ENCODE measurements at regions not wholly inside any gene's neighbourhood (a gene's known extent, or its start where the extent isn't known, plus 50 kb on each side); places are given as distances from the start of the nearest gene placed in this dataset.
"Not testable (repeated sequence)": the region's sequence is repeated elsewhere in the genome, so short reads cannot be mapped to it uniquely, and the experiment has no call there.

GRCh38 chr5:136453199-136453598 is 87.9 kb upstream of the TRPC7 start:
- Histone ChIP-seq H3K4me1 (ENCODE audit: control insufficient read depth in 2 of 2, insufficient read depth in 2 of 2, low read length in 2 of 2) (no peaks in the 10 kb centered on the region), H3K4me3 (ENCODE audit: control extremely low read depth in 1 of 5, extremely low read depth in 1 of 5, insufficient read depth in 1 of 5, low read depth in 2 of 5, low read length in 4 of 5) (no peak overlapping the region), H3K36me3 (replicated peaks in 1 of 2; ENCODE audit: control extremely low read depth in 1 of 2, control insufficient read depth in 1 of 2, extremely low read depth in 1 of 2, insufficient read depth in 2 of 2, low read length in 1 of 2) (no peaks in the 10 kb centered on the region), H2AFZ (ENCODE audit: insufficient read depth, low read depth, low read length, poor library complexity, severe bottlenecking) (no peak overlapping the region), H3K27me3 (replicated peaks in 1 of 4; ENCODE audit: control extremely low read depth in 1 of 4, control insufficient read depth in 3 of 4, insufficient read depth in 4 of 4, low read length in 3 of 4) (no peaks in the 10 kb centered on the region), H3K27ac (ENCODE audit: low read length in 2 of 2) (no peak overlapping the region), H4K20me1 (ENCODE audit: control insufficient read depth, insufficient read depth, low read length, poor library complexity, severe bottlenecking) (no peaks in the 10 kb centered on the region), H3K9me3 (ENCODE audit: control extremely low read depth in 1 of 3, control insufficient read depth in 2 of 3, insufficient read depth in 1 of 3, low read length in 2 of 3) (no peaks in the 10 kb centered on the region), H3K4me2 (replicated peaks; ENCODE audit: low read depth, low read length, poor library complexity, severe bottlenecking) (no peak overlapping the region), H3K79me2 (ENCODE audit: control insufficient read depth, insufficient read depth, low read length) (no peaks in the 10 kb centered on the region), H3K9ac (ENCODE audit: low read length) (no peak overlapping the region)
- no peaks in the 10 kb centered on the region for H3K27me3 Mint-ChIP-seq
- no peak overlapping the region for H3K4me3 Mint-ChIP-seq
- H3K27ac Mint-ChIP-seq: no peak overlapping the region
- intact Hi-C loops (cut with micrococcal nuclease): loop anchor here (5.0 kb wide), 1 partner anchor 574 kb away; no protein-coding TSS in a partner anchor
- H3K4me1 Mint-ChIP-seq: no peaks in the 10 kb centered on the region
- ATAC-seq (ENCODE audit: low read depth): no peak
- ChIA-PET POLR2A (no interaction called here), CTCF (no interaction called here)
- H3K9me3 Mint-ChIP-seq (ENCODE audit: insufficient read depth): peaks cover 4% of the 10 kb centered on the region
- DNase-seq: no peak
- no peak for TF ChIP-seq CTCF (IDR thresholded peaks at IDR 0.05)
- no peak for TF ChIP-seq EZH2 (IDR thresholded peaks at IDR 0.05; ENCODE audit: borderline replicate concordance, insufficient read depth, low read depth, low read length, poor library complexity, severe bottlenecking)

GRCh38 chr5:136447576-136447975 is 82.2 kb upstream of the TRPC7 start:
- H2AFZ ChIP-seq (ENCODE audit: insufficient read depth, low read depth, low read length, poor library complexity, severe bottlenecking); H3K27me3 ChIP-seq (replicated peaks in 1 of 4; ENCODE audit: control extremely low read depth in 1 of 4, control insufficient read depth in 3 of 4, insufficient read depth in 4 of 4, low read length in 3 of 4); DNase-seq; H3K4me1 Mint-ChIP-seq; H3K36me3 ChIP-seq (replicated peaks in 1 of 2; ENCODE audit: control extremely low read depth in 1 of 2, control insufficient read depth in 1 of 2, extremely low read depth in 1 of 2, insufficient read depth in 2 of 2, low read length in 1 of 2); ATAC-seq (ENCODE audit: low read depth); H3K9me3 Mint-ChIP-seq (ENCODE audit: insufficient read depth); H3K27ac ChIP-seq (ENCODE audit: low read length in 2 of 2); H3K4me3 Mint-ChIP-seq; H3K4me1 ChIP-seq (ENCODE audit: control insufficient read depth in 2 of 2, insufficient read depth in 2 of 2, low read length in 2 of 2); H3K4me3 ChIP-seq (ENCODE audit: control extremely low read depth in 1 of 5, extremely low read depth in 1 of 5, insufficient read depth in 1 of 5, low read depth in 2 of 5, low read length in 4 of 5); H3K27me3 Mint-ChIP-seq; H3K9ac ChIP-seq (ENCODE audit: low read length); H3K27ac Mint-ChIP-seq; intact Hi-C loops (cut with micrococcal nuclease); CTCF ChIA-PET; H3K79me2 ChIP-seq (ENCODE audit: control insufficient read depth, insufficient read depth, low read length); H4K20me1 ChIP-seq (ENCODE audit: control insufficient read depth, insufficient read depth, low read length, poor library complexity, severe bottlenecking); POLR2A ChIA-PET; H3K4me2 ChIP-seq (replicated peaks; ENCODE audit: low read depth, low read length, poor library complexity, severe bottlenecking): not testable (repeated sequence)
- peaks cover 0 to 18% (median 0%) of the 10 kb centered on the region in 3 donors for H3K9me3 ChIP-seq (ENCODE audit: control extremely low read depth in 1 of 3, control insufficient read depth in 2 of 3, insufficient read depth in 1 of 3, low read length in 2 of 3)
- no CpG with 5 or more reads among the region's 2 CpGs for WGBS (ENCODE audit: insufficient coverage)
